ENCODE measurements at regions not wholly inside any gene's neighbourhood (a gene's known extent, or its start where the extent isn't known, plus 50 kb on each side); places are given as distances from the start of the nearest gene placed in this dataset.

- TF ChIP-seq POLR2A (IDR thresholded peaks at IDR 0.05) (no peak), CTCF (IDR thresholded peaks at IDR 0.05 in 8 of 11, conservative IDR thresholded peaks at IDR 0.05 in 3 of 11) (no peak), POLR2AphosphoS5 (IDR thresholded peaks at IDR 0.05) (no peak)
Observed at GRCh38 chr16:82386761-82387160, 216.7 kb upstream of the MPHOSPH6 start.
